HG02885 (cell line): ENCODE measurements at regions not wholly inside any gene's neighbourhood (a gene's known extent, or its start where the extent isn't known, plus 50 kb on each side); places are given as distances from the start of the nearest gene placed in this dataset.
"Not testable (repeated sequence)": the region's sequence is repeated elsewhere in the genome, so short reads cannot be mapped to it uniquely, and the experiment has no call there.

Source experiments
- ATAC-seq: cut with Tn5 transposase; IDR thresholded peaks from one replicate; pipeline ENCODE4 v1.9.1; 2021; ENCODE audit warnings: mild to moderate bottlenecking; ENCODE audit not compliant: unreplicated experiment, poor library complexity

DNA sequence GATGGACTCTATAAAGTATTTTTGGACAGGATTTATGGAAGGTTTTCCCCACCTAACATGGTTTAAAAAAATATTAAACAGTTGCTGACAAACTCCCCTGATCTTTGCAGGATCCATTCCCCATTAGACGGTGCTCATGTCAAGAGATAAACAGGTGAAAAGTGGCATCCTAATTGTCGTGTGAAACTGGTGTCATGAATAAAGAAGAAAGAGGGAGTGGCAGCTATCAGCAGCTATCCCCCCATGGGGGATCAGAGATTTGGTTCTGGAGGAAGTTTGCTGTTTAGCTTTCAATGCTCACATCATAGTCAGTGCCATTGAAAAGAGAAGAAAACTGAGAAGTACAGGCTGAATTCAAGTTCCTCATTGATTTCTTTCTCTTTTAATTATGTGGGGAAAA lies 329.3 kb upstream of the BRINP1 start:
- no peak for ATAC-seq

DNA sequence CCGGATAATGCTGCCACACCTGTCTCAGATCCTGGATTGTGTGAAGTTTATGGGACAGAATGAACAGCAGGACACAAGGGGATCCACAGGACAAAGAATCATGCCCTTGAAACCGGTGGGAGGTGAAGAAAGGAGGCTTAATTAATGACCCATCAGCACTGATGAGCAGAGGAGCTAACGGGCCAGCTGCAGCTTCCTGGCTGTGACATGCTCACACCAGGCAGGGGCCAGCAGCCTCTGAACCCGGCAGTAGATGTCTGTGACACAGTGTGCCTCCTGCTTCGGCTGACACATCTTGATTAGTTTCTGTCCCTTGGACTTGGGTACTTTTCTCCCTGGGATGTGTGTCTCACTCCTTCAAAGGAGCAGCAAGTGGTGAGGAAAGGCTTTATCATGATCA lies 328.8 kb upstream of the BRINP1 start:
- no peak for ATAC-seq

DNA sequence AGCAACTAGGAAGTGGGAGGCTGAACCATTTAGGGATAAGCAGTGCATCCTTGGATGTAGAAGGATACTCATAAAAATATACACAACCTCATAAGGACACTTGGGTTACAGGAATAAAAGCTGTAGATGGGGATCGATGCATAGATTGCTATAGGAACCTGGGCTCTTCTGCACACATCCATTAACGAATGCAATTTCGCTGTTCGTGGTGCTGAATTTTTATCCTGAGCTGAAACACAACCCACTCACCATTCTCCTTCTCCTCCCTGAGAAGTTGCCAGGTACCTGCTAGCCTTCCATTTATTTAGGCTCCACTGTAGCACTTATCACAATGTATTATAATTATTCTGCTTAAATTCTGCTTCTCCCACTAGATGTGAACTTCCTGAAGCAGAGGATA lies 320.6 kb upstream of the BRINP1 start:
- ATAC-seq = no peak

DNA sequence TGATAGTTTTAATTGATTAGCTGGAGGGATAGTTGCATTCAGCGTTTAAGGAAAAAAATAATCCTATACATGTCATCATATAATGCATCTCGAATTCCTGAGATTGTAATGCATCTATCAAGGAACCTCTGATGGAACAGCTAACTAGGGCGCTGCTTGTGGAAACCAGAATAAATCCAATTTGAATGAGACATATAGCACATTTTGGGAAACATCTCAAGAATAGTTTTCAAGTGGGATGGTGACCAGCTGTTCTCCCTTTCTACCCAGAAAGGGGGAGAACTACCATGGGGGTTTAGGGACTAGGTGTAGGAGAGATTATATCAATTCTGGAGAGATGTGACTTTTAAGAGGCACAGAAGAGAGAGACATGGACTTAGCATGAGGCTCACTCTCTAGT lies 319.3 kb upstream of the BRINP1 start:
- ATAC-seq = no peak

- ATAC-seq = no peak
These were observed 308.7 kb upstream of the BRINP1 start for GRCh38 chr9:119677811-119678505.

DNA sequence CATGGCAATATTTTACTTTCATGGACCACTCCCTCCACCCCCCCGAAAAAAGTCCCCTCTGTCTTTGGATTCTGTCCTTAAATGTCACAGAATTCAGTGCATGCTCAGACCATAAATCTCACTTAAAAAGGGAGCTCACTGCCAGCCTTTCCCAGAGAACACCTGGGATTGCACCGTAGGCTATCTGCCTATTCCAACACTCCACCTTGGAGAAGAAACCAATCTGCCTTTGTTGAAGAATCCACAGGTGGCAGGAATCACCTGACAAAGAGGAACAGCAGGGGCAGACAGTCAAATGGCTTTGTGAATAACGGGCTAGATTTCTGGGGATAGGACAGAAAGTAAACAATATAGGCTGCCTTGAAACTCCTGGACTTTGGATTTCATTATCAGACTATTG lies 306.7 kb upstream of the BRINP1 start:
- no peak for ATAC-seq

DNA sequence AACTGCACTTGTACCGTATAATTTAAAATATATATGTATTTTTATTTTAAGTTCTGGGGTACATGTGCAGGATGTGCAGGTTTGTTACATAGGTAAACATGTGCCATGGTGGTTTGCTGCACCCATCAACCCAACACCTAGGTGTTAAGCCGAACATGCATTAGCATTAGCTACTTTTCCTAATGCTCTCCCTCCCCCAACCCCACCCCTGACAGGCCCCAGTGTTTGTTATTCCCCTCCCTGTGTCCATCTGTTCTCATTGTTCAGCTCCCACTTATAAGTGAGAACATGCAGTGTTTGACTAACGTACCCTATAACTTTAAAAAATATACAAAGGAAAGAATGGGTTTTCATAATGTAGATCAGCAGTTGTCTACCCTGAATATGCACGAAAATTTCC lies 303.5 kb upstream of the BRINP1 start:
- not testable (repeated sequence) for ATAC-seq

DNA sequence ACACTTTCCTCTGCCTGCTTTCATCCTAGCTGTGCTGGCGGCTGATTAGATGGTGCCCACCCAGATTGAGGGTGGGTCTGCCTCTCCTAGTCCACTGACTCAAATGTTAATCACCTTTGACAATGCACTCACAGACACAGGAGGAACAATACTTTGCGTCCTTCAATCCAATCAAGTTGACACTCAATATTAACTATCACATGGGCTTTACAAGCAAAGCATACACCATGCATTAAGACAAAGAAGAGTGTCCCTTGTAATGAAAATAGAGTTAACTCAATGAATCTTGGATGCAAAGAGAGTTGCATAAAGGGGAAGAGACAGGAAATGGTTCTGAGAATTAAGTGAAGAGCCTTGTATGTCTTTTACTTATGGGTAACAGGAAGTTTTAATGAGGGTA lies 298.7 kb upstream of the BRINP1 start:
- no peak for ATAC-seq

GRCh38 chr9:119667163-119667562 lies 297.9 kb upstream of the BRINP1 start:
- no peak for ATAC-seq

DNA sequence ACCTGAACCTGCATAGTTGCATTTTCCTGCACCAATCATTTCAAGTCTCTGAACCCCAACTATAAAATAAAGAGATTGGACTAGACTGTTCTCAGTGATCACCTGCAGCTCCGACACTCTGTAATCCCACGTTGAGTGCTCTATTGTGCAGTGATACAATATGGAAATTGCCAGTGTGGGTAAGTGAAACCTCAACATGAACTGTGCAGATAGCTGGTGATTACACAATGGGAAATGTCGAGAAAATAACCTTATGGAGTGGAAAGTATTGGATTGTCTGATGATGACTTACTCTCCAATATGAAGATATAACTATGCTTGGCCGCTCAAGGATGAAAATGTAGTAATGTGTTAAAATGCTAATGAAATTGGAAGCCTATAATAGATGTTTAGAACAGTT lies 293.1 kb upstream of the BRINP1 start:
- ATAC-seq = no peak

GRCh38 chr9:119652931-119653330 lies 283.7 kb upstream of the BRINP1 start:
- ATAC-seq = no peak

GRCh38 chr9:119649205-119649604 lies 280.0 kb upstream of the BRINP1 start:
- ATAC-seq = no peak

GRCh38 chr9:119639287-119639955 lies 270.2 kb upstream of the BRINP1 start:
- ATAC-seq = no peak

GRCh38 chr9:119634006-119634405 lies 264.8 kb upstream of the BRINP1 start:
- no peak for ATAC-seq

- ATAC-seq = no peak
These were observed 242.3 kb upstream of the BRINP1 start for GRCh38 chr9:119611565-119611964.

DNA sequence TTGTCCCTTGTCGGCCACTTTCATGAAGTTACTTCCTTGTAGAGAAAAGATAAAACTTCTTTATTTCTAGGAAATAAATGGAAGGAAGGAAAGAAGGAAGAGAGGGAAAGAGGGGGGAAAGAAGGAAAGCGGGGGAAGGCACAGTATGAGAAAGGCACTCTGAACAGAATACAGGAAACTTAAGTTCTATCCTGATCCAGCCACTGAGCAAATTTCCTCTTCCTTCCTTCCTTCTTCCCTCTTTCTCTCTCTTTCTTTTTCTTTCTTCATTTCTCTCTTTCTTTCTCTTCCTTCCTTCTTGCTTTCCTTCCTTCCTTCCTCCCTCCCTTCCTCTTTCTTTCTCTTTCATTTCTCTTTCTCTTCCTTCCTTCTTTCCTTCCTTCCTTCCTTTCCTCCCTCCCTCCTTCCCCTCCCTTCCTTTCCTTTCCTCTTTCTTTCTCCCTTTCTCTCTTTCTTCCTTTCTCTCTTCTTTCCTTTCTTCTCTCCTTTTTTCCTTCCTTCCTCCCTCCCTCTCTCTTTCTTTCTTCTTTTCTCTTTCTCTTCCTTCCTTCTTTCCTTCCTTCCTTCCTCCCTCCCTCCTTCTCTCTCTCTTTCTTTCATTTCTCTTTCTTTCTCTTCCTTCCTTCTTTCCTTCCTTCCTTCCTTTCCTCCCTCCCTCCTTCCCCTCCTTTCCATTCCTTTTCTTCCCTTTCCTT lies 240.2 kb upstream of the BRINP1 start:
- no peak for ATAC-seq

- no peak for ATAC-seq
These were observed 232.4 kb upstream of the BRINP1 start for GRCh38 chr9:119601632-119602031.

DNA sequence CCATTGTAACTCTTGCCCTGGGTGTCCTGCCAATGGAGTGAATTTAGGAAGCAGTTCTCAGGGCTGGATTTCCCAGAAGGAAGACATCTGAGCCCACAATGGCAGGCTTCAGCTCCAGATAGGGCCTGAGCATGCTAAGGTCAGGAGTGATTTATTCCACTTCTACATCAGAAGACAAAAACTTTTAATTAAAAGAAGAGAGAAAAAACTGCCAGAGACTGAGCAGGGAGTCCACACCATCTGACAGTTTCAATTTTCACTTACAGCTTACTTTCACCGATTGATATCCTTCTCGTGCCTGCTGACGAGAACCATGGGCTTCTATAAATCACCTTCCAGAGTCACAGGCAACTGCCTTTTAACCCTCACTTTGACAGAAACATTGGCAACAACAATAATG lies 228.3 kb upstream of the BRINP1 start:
- no peak for ATAC-seq

GRCh38 chr9:119596703-119597102 lies 227.5 kb upstream of the BRINP1 start:
- no peak for ATAC-seq

DNA sequence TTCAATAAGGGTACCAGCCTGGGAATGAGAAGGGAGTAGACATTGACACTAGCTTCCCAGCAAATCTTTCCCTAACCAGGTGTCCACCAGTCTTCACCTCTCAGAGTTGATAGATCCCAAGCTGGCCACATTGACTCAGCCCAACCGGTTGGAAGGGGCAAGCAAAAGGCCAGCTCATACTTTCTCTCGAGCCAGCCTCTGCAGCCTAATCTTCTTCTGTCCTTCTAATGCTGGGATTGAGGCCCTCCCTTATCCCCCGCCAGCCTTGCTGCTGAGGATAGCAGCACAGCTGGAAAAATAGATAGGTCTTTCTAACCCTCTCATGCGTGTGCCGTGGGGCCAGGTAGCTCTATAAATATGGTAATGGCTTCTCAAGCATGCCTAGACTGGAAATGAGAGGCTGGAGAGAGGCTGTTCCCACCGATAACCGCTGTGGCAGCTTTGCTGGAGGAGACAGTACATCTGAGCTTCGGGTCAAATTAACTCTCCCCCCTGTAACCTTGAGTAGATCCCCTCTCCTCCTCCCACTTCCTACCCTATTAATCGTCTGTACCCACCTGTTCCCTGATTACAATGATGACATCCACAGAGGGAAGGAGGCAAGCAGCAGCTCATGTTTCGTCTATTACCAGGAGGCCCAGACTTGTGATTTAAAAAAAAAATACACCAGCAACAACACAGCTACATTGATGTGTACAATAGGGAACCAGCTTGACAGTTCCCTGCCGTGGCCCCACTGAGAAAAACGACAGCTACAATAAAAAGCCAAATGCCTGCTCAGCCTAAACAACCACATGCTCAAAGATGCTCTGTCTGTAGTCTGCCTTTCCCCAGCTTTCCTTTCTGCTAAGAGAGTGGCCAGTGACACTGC lies 219.9 kb upstream of the BRINP1 start:
- ATAC-seq = no peak

DNA sequence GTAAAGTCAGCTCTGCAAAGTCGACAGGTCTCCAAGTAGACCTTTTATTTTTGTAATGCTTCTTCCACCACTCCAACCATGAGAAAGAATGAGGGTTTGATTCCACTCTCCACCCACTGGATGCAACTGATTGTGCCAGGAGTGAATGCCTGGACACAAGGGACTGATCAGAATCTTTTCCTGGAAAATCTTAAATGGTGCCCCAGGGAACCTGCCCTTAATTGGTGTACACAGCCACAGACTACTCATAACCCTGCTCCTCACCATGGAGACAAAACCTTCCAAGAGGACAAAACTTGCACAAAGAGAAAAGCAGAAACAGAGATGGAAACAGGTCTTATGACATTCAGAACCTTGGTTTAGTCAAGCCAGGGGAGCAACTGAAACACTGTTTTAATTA lies 208.6 kb upstream of the BRINP1 start:
- ATAC-seq = no peak
